CD4-positive, alpha-beta T cell (primary cell): ENCODE measurements at regions not wholly inside any gene's neighbourhood (a gene's known extent, or its start where the extent isn't known, plus 50 kb on each side); places are given as distances from the start of the nearest gene placed in this dataset.

ENCODE experiments used
- ATAC-seq: fragments of 200-7000 bp; cut with Tn5 transposase; one replicate; pipeline ENCODE4 v1.10.0; 2022; ENCODE audit warnings: mild to moderate bottlenecking; ENCODE audit not compliant: poor library complexity
- CTCF ChIA-PET: fragments of 350-600 bp; sonication (Branson Sonifier 250); formaldehyde crosslinking; loops from one replicate; lab custom pipeline; 2021; ENCODE audit warnings: antibody characterized with exemption, inconsistent platforms; lab: Charles Lee
- POLR2A ChIA-PET: fragments of 350-600 bp; sonication (Branson Sonifier 250); formaldehyde crosslinking; loops from one replicate; lab custom pipeline; 2021; ENCODE audit warnings: antibody characterized with exemption, inconsistent platforms; lab: Charles Lee
- DNase-seq, 14 experiments: peaks; one replicate each; pipeline ENCODE4 v3.0.0-alpha.2; 2013 to 2020; ENCODE audit warnings: mixed read lengths in 2 of 14
- H3K27ac ChIP-seq, 2 donors: one replicate each; pipeline versions ENCODE4 v1.5.1 to v1.7.0; 2013; ENCODE audit warnings: low read length in 2 of 2, low read depth in 1 of 2, mild to moderate bottlenecking in 1 of 2
- H3K27me3 ChIP-seq, 2 experiments: 1 replicate in 1 of 2; 2 replicates in 1 of 2; pipeline versions ENCODE4 v1.6.1 to v1.7.0; 2013; ENCODE audit warnings: low read length in 2 of 2, control low read depth in 1 of 2, mild to moderate bottlenecking in 1 of 2, moderate library complexity in 1 of 2; ENCODE audit not compliant: insufficient read depth in 2 of 2, control insufficient read depth in 1 of 2
- H3K36me3 ChIP-seq: one replicate; pipeline ENCODE4 v1.6.1; 2013; ENCODE audit warnings: low read length, control low read depth; ENCODE audit not compliant: insufficient read depth
- H3K4me1 ChIP-seq: one replicate; pipeline ENCODE4 v1.6.1; 2013; ENCODE audit warnings: low read length, control low read depth; ENCODE audit not compliant: insufficient read depth
- H3K4me3 ChIP-seq: one replicate; pipeline ENCODE4 v1.5.1; 2013; ENCODE audit warnings: mild to moderate bottlenecking, low read length, moderate library complexity
- H3K9me3 ChIP-seq, 2 experiments: 1 replicate in 1 of 2; 2 replicates in 1 of 2; pipeline versions ENCODE4 v1.6.1 to v1.7.0; 2013; ENCODE audit warnings: low read length in 2 of 2, mild to moderate bottlenecking in 2 of 2, control low read depth in 1 of 2, moderate library complexity in 1 of 2; ENCODE audit not compliant: control insufficient read depth in 1 of 2, insufficient read depth in 1 of 2
- H3K27ac Mint-ChIP-seq: one replicate; pipeline ENCODE4 v1.8.0; 2020; ENCODE audit warnings: mixed read lengths
- H3K27me3 Mint-ChIP-seq: one replicate; pipeline ENCODE4 v1.8.0; 2021; ENCODE audit warnings: mixed read lengths
- H3K36me3 Mint-ChIP-seq: one replicate; pipeline ENCODE4 v1.8.0; 2021; ENCODE audit warnings: low read depth, mixed read lengths
- H3K4me1 Mint-ChIP-seq: one replicate; pipeline ENCODE4 v1.8.0; 2021; ENCODE audit warnings: low read depth, mixed read lengths
- H3K4me3 Mint-ChIP-seq: one replicate; pipeline ENCODE4 v1.8.0; 2020; ENCODE audit warnings: mild to moderate bottlenecking, mixed read lengths
- H3K9me3 Mint-ChIP-seq: one replicate; pipeline ENCODE4 v1.8.0; 2020; ENCODE audit warnings: mixed read lengths
- CTCF ChIP-seq: fragments of 200-600 bp; IDR thresholded peaks from one replicate; pipeline ENCODE4 v1.8.0; 2022; ENCODE audit warnings: antibody characterized with exemption, mild to moderate bottlenecking
- intact Hi-C, 2 experiments: fragments of 100-400 bp; cut with DNase I in 1 of 2; cut with micrococcal nuclease in 1 of 2; formaldehyde crosslinking; loops; one replicate each; pipeline versions ENCODE4 v1.15.1 to v1.9.0; 2023 to 2025; cut with DNase I, micrococcal nuclease

- Histone ChIP-seq H3K9me3 (peaks cover 0 to 6% of the 10 kb centered on the region in 2 experiments), H3K36me3 (no peaks in the 10 kb centered on the region), H3K4me3 (no peak overlapping the region), H3K4me1 (no peaks in the 10 kb centered on the region), H3K27me3 (peaks cover 3 to 5% of the 10 kb centered on the region in 2 experiments), H3K27ac (no peak overlapping the region)
- H3K27ac Mint-ChIP-seq = no peak overlapping the region
- no peaks in the 10 kb centered on the region for H3K9me3 Mint-ChIP-seq
- ChIA-PET CTCF (no interaction called here), POLR2A (no interaction called here)
- intact Hi-C loops = no loop called here
- no peak for ATAC-seq
- DNase-seq = no peak
- no peak for TF ChIP-seq CTCF
- no peaks in the 10 kb centered on the region for H3K4me1 Mint-ChIP-seq
- H3K27me3 Mint-ChIP-seq = peaks cover 9% of the 10 kb centered on the region
- no peaks in the 10 kb centered on the region for H3K36me3 Mint-ChIP-seq
- no peak overlapping the region for H3K4me3 Mint-ChIP-seq
Measured at GRCh38 chr1:30451532-30452125, 271.8 kb downstream of the MATN1 start.

- ChIA-PET CTCF (no interaction called here), POLR2A (no interaction called here)
- Mint-ChIP-seq H3K27me3 (peaks cover 7% of the 10 kb centered on the region), H3K36me3 (no peaks in the 10 kb centered on the region), H3K9me3 (no peaks in the 10 kb centered on the region), H3K4me1 (no peaks in the 10 kb centered on the region), H3K27ac (no peak overlapping the region), H3K4me3 (no peak overlapping the region)
- peaks cover 0 to 6% of the 10 kb centered on the region in 2 experiments for H3K9me3 ChIP-seq
- no peaks in the 10 kb centered on the region for H3K36me3 ChIP-seq
- no peak for TF ChIP-seq CTCF
- no peak overlapping the region for H3K4me3 ChIP-seq
- H3K27ac ChIP-seq = no peak overlapping the region
- ATAC-seq (no peak), DNase-seq (no peak)
- intact Hi-C loops = no loop called here
- peaks cover 3 to 5% of the 10 kb centered on the region in 2 experiments for H3K27me3 ChIP-seq
- H3K4me1 ChIP-seq = no peaks in the 10 kb centered on the region
Measured at GRCh38 chr1:30450818-30451233, 272.6 kb downstream of the MATN1 start.

- ChIA-PET CTCF (no interaction called here), POLR2A (no interaction called here)
- no peak for ATAC-seq
- no peak overlapping the region for H3K4me3 Mint-ChIP-seq
- no peaks in the 10 kb centered on the region for H3K36me3 Mint-ChIP-seq
- Histone ChIP-seq H3K36me3 (no peaks in the 10 kb centered on the region), H3K4me3 (no peak overlapping the region), H3K9me3 (peaks cover 0 to 6% of the 10 kb centered on the region in 2 experiments), H3K4me1 (no peaks in the 10 kb centered on the region), H3K27ac (no peak overlapping the region), H3K27me3 (peaks cover 3 to 5% of the 10 kb centered on the region in 2 experiments)
- no peak for TF ChIP-seq CTCF
- H3K9me3 Mint-ChIP-seq = no peaks in the 10 kb centered on the region
- H3K27me3 Mint-ChIP-seq = peaks cover 7% of the 10 kb centered on the region
- no peak overlapping the region for H3K27ac Mint-ChIP-seq
- no peak for DNase-seq
- intact Hi-C loops = no loop called here
- no peaks in the 10 kb centered on the region for H3K4me1 Mint-ChIP-seq
Measured at GRCh38 chr1:30450148-30450817, 273.1 kb downstream of the MATN1 start.
